C4-2B (cell line): ENCODE measurements at regions not wholly inside any gene's neighbourhood (a gene's known extent, or its start where the extent isn't known, plus 50 kb on each side); places are given as distances from the start of the nearest gene placed in this dataset.

Experiments
- H3K27ac ChIP-seq: fragments of 450-650 bp; 2 replicates; pipeline ENCODE4 v1.5.1; 2017
- ZFX ChIP-seq: fragments of 450-650 bp; IDR thresholded peaks from 2 replicates; pipeline ENCODE4 v1.6.1; 2017
- TF ChIP-seq, protein P1 (sequence below): fragments of 450-650 bp; conservative IDR thresholded peaks from 2 replicates; pipeline ENCODE4 v1.5.1; 2017; ENCODE audit warnings: mild to moderate bottlenecking

DNA sequence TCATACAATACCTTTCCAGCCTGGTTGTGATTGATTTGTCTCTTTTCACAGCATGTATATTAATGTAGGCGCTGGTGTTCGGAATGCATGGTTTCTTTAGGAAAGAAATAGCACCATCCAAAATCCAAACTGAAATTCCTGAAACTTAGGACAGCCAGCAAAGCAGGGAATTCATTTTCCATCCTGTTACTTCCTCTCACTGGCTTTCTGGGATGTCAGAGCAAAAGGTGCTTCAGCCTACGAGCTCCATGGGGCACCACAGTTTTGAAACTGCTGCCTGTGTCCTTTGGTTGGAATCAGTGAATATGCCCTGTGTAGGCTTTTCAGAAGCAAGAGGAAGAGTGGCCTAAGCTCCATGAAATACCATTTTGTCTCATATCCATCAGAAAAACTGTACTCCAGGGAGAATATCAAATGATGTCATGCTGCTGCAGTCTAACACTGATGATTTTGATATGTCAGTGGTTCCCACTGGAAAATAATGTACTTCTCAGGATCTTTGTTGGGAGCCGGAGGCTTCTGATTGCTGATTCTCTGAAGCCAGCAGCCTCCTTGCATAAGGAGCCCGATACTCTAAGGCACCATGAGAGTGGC is 117.8 kb upstream of the SERP2 start:
- H3K27ac ChIP-seq, result no peak overlapping the region
- TF ChIP-seq ZFX, result no peak
- TF ChIP-seq, protein P1, sequence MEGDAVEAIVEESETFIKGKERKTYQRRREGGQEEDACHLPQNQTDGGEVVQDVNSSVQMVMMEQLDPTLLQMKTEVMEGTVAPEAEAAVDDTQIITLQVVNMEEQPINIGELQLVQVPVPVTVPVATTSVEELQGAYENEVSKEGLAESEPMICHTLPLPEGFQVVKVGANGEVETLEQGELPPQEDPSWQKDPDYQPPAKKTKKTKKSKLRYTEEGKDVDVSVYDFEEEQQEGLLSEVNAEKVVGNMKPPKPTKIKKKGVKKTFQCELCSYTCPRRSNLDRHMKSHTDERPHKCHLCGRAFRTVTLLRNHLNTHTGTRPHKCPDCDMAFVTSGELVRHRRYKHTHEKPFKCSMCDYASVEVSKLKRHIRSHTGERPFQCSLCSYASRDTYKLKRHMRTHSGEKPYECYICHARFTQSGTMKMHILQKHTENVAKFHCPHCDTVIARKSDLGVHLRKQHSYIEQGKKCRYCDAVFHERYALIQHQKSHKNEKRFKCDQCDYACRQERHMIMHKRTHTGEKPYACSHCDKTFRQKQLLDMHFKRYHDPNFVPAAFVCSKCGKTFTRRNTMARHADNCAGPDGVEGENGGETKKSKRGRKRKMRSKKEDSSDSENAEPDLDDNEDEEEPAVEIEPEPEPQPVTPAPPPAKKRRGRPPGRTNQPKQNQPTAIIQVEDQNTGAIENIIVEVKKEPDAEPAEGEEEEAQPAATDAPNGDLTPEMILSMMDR, result no peak

DNA sequence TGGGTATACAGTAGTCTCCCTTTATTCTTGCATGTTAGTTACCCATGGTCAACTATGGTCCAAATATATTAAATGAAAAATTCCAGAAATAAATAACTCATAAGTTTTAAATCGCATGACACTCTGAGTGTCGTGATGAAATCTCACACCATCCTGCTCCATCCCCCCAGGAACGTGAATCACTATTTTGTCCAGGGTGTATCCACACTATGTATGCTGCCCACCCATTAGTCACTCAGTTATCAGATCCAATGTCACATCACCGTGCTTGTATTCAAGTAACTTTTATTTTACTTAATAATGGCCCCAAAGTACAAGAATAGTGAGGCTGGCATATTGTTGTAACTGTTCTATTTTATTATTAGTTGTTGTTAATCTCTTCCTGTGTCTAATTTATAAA is 115.8 kb upstream of the SERP2 start:
- H3K27ac ChIP-seq, result no peak overlapping the region
- TF ChIP-seq, protein P1, result no peak
- TF ChIP-seq ZFX, result no peak

DNA sequence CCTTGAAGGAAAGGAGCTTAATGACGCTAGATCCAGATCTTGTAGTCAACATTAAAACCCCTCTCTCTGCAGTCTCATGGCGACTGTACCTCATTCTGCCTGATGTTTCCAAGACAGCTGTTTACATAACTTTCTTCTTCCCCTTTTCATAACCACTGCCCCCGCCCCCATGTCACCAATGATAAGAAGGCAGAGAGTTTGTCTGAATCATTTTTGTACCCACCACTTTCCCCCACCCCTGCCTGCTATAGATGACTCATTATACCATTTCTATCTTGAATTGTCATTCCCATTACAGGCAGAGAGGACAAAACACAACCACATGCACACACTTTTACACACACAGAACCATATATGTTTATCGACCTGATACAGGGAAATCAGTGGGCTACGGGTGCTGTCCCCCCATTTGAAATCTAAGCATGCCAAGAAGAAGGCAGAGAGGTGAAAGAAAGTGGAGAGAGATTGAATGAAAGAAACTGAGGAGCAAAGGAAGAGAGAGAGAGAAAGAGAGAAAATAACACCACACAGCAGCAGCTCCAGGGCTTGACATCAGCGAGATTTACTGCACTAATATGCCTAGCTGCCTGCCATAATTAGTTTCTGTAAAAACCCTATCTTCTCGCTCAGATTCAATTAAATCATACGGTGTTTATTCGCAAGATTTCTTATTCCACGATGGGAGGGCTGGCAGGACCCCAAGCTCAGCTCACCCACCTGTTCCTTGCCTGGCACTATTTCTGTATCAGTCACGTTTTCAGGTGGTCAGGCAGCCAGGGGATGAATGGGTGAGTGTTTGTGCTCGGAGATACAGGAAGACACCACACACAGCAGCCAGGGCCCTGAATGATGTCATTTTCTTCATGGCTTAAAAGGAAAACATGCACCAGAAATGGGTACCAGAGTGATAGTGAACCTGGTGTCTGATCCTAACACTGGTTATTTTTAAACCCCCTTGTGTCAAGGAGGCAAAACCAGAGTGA is 114.3 kb upstream of the SERP2 start:
- H3K27ac ChIP-seq, result no peak overlapping the region
- TF ChIP-seq ZFX, result no peak
- TF ChIP-seq, protein P1, result no peak

DNA sequence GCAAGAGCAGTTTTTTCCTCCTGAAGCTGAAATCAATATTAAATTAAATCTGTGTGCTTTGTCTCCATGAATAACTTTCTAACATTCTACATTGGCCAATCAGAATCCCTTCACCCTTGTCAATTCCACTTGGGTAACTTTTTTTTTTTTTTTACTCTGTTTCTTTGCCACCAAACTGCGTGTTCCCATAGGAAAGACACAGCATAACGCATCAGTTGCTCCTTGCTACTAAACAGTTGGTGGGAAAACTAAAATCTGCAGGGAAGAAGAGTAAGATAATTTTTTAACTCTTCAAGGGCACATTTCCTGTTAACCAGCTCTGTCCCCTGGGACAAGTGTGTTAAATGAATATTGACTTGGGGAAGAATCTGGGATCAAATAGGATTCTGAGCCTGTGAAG is 113.3 kb upstream of the SERP2 start:
- TF ChIP-seq ZFX, result no peak
- TF ChIP-seq, protein P1, result no peak
- H3K27ac ChIP-seq, result no peak overlapping the region

DNA sequence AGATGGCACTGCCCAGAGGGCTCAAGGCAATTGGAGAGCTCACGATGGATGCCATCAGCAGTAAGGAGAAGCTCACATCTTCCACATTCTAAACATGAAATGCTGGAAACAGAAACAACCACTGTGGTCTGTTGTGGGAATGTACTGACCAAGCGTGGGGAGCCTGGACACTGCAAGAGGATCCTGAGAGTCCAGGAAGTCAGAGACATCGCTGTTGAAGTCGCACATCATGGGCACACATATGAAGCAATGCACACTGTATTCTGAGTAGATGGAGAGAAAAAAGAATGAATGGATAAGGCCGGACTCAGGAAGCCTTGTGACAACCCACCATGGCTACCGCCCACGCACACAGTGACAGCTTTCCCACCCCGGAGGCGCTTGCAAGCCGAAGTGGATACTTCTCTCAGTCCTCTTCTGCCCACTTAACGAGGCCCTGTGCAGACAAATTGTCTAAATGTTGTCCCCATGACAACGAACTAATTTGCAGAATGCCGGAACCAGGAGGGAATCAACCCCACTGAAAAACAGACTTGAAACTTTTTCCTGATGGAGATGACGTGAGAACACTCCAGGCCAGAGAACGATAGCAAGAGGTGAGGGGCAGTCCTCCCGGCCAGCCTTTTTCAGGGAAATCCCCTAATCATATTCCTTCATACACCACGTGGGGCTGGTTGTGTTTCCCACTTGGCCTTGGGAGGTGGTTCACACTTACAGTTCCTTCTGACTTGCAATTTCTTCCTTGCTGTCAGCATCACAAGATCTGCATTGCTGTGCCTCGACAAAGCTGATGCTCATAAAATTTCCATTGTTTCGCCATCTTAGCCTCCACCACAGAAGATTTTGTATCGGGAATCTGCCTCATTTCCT is 109.6 kb upstream of the SERP2 start:
- H3K27ac ChIP-seq, result no peak overlapping the region

DNA sequence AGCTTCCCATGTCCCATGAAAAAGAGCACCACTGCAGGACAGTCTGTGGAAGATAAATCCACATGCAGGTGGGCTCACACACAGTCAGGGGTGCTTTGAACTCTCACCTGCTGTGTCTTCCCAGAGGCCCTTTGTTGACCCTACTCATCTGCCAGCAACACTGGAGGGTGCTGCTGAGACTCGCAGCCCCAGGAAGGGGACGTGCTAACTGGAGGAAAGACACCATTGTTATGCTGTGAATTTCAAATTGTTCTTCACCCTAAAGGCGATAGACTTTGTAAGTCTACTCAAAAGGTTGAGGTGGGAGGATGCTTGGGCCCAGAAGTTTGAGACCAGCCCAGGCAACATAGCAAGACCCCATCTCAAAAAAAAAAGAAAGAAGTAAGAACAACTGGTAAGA is 107.3 kb upstream of the SERP2 start:
- TF ChIP-seq ZFX, result no peak
- TF ChIP-seq, protein P1, result no peak
- H3K27ac ChIP-seq, result no peak overlapping the region

More for the DNA sequence above, 109.6 kb upstream of the SERP2 start:
- TF ChIP-seq ZFX, result no peak
- TF ChIP-seq, protein P1, result no peak
